HK-2 (cell line): ENCODE measurements at regions not wholly inside any gene's neighbourhood (a gene's known extent, or its start where the extent isn't known, plus 50 kb on each side); places are given as distances from the start of the nearest gene placed in this dataset.
"Not testable (repeated sequence)": the region's sequence is repeated elsewhere in the genome, so short reads cannot be mapped to it uniquely, and the experiment has no call there.

Experiments
- DNase-seq: peaks from one replicate; pipeline ENCODE4 v3.0.0-alpha.2; 2018; ENCODE audit not compliant: unreplicated experiment

DNA sequence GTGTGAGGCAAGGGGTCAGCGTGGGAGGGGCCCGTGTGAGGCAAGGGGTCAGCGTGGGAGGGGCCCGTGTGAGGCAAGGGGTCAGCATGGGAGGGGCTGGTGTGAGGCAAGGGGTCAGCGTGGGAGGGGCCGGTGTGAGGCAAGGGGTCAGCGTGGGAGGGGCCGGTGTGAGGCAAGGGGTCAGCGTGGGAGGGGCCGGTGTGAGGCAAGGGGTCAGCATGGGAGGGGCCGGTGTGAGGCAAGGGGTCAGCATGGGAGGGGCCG, 119.2 kb downstream of the SEPTIN14 start:
- DNase-seq, result not testable (repeated sequence)

DNA sequence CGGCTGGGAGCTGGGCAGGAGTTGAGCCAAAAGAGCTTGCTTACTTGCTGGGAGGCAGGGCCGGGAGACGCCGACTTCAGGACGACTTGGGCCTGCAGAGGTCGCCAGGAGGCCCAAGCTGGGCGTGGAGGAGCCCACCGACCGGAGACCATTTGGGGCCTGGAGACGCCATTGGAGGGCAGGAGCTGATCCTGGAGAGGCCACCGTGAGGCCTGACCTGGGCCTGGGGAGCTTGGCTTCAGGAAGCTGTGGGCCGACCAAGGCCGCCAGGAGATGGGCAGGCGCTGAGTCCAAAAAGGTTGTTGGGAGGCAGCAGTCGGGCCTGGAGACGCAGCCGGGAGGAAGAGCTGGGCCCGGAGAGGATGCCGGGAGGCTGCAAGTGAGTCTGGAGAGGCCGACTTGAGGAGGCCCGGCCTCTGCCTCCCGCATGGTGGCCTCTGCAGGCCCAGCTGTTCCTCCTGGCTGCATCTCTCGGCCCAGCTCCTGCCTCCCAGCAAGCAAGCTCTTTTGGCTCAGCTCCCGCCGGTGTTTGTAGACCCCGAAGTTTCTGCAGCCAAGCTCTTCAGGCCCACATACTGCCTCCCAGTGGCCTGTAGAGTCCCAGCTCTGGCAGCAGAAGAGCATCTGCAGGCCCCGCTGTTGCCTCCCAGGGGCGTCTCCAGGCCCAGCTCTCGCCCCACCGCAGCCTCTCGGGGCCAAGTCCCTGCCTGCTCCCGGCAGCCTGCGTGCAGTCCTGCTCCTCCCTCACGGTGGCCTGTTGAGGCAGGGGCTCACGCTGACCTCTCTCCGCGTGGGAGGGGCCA, 119.7 kb downstream of the SEPTIN14 start:
- DNase-seq, result not testable (repeated sequence)

DNA sequence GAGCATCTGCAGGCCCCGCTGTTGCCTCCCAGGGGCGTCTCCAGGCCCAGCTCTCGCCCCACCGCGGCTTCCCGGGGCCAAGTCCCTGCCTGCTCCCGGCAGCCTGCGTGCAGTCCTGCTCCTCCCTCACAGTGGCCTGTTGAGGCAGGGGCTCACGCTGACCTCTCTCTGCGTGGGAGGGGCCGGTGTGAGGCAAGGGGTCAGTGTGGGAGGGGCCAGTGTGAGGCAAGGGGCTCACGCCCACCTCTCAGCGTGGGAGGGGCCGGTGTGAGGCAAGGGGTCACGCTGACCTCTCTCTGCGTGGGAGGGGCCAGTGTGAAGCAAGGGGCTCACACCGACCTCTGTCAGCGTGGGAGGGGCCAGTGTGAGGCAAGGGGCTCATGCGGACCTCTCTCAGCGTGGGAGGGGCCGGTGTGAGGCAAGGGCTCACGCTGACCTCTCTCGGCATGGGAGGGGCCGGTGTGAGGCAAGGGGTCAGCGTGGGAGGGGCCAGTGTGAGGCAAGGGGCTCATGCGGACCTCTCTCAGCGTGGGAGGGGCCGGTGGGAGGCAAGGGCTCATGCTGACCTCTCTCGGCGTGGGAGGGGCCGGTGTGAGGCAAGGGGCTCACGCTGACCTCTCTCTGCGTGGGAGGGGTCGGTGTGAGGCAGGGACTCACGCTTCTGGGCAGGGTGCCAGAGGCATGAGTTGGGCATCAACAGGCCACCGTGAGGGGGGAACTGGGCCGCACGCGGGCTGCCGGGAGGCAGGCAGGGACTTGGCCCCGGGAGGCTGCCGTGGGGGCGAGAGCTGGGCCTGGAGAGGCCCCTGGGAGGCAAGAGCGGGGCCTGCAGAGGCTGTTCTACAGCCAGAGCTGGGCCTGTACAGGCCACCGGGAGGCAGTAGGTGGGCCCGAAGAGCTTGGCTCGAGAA, 120.6 kb downstream of the SEPTIN14 start:
- not testable (repeated sequence) for DNase-seq

DNA sequence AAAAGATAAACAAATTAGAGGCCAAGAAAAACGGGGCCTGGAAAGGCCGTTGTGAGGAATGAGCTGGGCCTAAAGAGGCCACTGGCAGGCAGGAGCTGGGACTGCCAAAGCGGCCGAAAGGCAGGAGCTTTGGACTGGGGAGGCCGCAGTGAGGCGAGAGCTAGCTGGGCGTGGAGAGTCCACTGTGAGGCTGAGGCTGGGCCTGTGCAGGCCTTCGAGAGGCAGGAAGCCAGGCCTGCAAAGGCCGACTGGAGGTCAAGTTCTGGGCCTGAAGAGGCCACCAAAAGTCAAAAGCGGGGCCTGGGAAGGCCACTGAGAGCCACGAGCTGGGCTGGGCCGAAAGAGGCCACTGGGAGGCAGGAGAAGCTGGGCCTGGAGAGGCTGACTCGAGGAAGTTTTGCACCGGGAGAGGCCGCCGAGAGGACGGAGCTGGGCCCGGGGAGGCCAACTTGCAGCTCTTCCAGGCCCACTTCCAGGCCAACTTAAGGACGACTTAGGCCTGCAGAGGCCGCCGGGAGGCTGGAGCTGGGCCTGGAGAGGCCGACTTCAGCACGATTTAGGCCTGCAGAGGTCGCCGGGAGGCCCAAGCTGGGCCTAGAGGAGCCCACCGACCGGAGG, 121.8 kb downstream of the SEPTIN14 start:
- DNase-seq, result not testable (repeated sequence)

DNA sequence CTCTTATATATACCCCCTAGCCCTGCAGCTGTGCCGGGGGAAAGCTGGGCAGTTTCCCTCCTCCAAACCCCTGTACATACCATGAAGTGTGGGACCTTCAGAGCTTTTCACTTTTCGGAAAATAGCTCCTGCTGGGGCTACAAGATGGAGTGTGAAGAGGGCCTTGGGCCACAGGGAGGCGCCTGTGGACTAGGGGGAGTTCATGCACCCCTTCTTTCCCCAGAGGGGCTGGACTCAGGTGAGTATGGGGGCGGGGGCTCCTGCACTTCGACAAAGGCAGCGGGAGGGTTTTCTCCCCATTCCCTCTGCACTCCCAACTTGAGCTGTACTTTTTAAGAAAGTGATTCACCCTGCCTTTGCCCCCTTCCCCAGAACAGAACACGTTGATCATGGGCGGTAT, 122.5 kb downstream of the SEPTIN14 start:
- DNase-seq, result not testable (repeated sequence)

DNA sequence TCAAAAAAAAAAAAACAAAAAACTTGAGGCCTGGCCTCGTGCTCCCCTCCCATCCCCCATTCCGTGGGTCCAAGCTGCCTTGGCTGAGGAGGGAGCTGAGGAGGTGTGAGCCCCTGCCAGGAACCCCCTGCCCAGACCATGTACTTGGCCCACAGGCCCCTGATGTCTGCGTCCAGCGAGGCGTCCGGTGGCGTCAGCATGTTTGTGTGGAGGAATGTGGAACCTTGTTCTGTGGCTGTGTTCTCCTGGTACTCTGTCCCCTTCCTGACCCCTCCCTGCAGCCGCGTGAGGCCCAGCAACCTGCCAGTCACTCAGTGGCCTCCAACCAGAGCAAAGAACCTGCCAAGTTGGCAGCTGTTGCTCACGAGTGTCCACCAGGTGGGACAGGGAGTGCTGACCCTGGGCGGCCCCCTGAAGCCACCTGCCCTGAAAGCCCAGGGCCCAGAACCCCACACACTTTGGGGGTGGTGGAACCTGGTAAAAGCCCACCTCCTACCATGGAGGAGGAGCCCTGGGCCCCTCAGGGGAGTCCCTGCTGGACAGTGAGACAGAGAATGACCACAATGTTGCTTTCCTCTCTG, 125.8 kb downstream of the SEPTIN14 start:
- DNase-seq, result not testable (repeated sequence)

DNA sequence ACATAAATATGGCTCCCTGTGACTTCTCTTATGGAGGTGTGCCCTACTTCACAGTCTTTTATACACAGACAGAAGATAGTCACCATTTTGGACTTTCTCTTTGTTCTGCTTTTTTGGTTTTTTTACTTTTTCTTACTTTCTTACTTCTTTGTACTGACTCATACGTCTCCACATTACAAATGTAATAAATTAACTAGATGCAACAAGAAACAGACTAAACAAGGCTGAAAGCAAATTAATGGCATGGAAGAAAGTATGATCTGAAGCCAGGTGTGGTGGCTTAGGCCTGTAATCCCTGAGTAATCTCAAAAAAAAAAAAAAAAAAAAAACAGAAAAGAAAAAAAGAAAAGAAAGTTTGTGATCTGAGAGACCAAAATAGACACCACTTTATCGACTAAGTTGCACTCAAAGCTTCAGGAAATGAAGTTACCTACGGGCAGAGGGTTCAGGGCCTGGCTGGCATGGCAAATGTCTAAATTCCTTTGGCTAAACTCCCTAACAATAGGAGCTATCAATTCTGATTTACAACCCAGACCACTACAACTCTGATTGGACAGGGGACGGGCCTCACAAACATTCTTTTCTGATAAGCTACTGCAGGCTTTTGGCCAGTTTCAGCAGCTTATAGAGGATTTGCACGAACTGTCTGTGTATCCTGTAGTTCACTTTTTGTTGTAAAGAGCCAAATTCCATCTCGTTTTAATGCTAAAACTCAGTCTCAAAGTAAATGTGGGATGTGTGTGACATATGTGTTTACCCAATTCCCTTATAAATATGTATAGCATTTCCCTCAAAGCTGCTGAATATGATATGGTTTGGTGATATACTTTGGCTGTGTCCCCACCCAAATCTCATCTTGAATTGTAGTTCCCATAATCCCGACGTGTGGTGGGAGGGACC, 129.1 kb downstream of the SEPTIN14 start:
- DNase-seq, result no peak

DNA sequence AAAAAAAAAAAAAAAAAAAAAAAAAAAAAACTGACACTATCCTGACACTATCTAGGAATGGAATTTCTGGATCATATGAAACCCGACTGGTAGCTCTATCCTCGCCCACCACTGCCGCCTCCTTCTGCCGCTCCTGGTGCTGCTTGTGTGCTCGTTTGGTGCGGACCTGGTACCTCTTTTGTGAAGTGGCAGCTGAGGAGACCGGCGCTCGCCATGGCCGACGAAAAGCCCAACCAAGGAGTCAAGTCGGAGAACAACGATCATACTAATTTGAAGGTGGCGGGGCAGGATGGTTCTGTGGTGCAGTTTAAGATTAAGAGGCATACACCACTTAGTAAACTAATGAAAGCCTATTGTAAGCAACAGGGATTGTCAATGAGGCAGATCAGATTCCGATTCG, 130.6 kb downstream of the SEPTIN14 start:
- DNase-seq, result no peak

DNA sequence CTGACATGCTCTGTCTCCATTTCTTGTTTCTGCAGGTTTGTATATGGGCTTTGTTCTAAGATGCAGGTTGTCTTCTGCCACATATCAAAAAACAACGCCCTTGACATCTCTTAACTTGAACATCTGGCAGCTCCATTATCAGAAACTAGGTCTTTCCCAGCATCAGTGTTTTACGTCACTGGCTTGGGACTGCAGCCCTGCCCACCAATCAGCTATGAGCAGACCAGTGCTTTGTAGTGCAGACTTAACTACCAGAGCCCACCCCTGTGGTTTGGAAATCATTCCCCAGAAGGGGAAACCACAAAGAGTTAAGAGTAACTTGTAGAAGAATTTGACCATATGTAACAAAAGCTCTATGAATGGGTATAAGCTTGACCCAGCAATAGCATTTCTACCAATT, 132.4 kb downstream of the SEPTIN14 start:
- DNase-seq, result no peak

DNA sequence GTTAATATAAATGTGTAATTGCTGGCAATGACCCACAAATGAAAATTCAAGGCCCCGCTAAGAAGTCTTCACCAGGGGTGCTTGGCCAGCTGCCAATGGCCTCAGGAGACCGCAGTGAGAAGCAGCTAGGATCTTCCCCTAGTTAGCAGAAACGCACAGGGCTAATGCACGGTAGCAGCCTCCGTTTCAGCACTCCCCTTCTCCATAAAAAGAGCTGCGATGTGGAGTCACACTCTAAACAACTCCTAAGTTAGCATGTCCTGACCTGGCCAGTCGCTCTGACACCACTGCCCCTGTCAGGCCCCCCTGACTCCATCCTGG, 139.0 kb downstream of the SEPTIN14 start:
- DNase-seq, result no peak

DNA sequence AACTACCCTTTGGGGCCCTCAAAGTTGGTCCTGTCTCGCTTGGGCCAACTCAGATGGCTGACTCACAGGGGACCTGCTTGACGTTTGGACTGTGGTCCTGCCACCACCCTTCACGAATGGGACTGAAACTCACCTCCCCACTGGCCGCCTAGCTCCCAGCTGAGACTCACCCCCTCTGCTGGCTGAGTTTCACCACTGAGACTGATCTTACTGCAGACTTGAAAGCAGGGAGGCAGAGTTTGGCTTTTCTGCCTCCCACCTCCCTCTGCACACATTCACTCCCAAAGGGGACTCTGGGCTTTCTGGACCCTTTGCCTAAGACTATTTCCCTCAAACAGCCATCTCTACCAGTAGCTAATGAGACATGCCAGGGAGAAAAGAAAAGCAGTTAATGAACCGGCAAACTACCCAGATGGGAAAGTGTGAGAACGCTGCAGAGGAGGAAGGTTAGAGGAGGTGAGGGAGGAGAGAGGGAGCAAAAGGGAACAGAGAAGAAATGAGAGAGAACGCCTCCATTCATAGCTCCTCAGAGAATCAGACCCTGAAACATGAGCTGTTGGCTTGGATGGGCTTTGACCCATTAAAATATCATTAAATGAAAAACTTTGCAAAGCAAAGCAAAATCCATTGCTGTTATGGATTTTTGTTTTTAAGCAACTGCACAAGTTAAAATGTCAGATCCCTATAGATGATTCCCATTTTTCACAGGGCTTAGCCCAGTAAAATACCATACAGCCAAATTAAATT, 139.5 kb downstream of the SEPTIN14 start:
- DNase-seq, result not testable (repeated sequence)

DNA sequence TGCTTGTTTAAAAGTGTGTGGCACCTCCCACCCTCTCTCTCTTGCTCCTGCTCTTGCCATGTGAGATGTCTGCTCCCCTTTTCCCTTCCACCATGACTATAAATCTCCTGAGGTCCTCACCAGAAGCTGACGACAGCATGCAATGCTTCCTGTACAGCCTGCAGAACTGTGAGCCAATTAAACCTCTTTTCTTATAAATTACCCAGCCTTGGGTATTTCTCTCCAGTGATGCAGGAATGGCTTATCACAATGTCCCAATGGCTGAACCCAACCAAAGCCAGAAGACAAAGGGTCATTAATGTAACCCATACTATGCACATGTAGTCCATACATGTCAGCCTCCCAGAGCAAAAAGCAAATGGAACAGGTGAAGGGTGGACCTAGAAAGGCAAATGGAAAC, 141.5 kb downstream of the SEPTIN14 start:
- not testable (repeated sequence) for DNase-seq

DNA sequence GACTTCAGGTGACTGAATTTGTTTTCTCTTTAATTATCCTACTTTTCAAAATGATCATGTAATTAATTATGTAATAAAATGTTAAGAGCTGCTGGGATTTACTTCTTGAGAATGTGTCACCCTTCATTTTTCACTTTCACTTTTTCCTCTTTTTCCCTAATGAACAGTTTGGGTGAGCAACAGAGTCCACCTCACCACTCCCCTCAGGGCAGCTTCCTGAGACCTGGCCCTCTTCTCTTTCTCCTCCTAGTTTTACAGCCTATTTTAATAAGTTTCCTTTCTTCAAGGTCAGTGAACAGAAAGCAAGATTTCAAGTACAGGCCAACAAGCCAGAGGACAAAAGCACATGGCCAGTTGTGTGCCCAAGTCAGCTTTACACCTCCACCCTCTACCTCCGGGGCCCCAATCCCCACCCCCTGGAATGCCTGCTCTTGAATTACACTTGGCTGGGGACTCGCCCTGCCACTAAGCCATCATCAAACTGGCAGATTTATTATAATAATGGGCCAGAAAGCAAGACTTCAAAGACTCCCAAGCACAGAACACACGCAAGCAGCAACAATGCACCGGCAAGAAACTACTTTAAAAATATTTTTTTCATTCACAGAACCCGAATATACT, 143.1 kb upstream of the VOPP1 start:
- not testable (repeated sequence) for DNase-seq

DNA sequence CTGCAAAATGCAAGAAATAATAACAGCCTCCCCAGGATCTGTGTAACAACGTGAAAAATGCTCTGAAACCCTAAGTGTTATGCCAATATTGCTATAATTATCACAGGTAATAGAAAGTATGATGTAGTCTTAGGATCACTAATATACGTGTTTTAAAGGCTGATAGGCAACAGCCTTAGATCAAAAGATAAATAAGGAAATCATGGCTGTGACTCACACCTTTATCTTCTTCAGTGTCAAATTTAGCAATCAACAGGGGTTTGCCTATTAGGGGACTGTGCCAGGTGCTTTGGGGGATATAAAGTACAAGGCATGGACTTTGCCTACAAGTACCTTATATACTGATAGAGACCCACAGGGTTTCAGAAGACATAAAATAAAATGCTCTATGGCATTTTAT, 142.1 kb upstream of the VOPP1 start:
- DNase-seq, result not testable (repeated sequence)

DNA sequence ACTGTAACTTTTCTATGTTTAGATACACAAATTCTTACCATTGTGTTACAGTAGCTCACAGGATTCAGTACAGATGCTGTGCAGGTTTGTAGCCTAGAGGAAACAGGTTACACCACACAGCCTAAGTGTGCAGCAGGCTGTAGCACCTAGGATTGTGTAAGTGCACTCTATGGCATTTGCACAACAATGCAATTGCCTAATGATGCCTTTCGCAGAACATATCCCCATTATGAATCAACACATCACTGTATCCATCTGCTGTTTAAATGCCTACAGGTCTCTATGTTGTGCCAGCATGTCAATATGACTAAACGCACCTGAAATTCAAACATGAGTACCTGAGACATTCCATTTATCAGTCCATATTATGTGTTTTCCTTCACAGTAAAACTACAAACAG, 138.0 kb upstream of the VOPP1 start:
- DNase-seq, result not testable (repeated sequence)

DNA sequence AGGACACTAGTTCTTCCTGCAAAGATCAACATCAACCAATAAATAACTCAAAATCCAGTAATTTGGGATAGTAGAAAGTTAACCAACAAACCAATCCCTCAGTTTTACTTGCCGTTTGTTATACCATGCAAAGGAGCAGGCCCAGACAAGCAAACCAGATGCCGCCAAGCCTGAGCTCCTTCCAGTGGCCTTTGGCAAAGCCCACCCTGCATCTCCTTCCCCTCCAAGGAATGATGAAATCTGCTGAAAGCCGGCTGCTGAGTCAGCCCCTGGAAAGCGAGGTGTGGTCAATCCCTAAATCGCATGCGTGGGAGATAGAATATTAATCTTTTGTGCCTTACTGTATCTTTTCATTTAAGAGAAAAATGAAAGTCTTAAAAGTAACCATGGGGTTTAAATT, 135.7 kb upstream of the VOPP1 start:
- not testable (repeated sequence) for DNase-seq

DNA sequence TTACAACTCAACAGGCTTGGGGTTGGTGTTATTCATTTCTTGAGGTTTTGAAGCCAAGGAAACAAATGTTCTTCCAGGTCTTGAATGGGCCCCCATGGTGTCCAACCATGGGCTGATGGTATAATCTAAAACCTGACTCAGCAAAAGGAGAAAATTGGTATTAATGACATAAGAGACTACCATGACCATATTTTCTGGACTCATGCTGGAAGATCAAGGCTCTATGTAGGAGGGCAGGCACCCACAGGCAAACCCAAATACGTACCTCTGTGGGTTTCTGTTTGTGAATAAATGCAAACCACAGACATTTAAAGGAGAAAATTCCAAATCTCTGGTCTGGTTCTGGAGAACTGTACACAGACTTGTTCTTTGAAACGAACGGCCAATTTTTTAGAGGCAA, 135.1 kb upstream of the VOPP1 start:
- not testable (repeated sequence) for DNase-seq

DNA sequence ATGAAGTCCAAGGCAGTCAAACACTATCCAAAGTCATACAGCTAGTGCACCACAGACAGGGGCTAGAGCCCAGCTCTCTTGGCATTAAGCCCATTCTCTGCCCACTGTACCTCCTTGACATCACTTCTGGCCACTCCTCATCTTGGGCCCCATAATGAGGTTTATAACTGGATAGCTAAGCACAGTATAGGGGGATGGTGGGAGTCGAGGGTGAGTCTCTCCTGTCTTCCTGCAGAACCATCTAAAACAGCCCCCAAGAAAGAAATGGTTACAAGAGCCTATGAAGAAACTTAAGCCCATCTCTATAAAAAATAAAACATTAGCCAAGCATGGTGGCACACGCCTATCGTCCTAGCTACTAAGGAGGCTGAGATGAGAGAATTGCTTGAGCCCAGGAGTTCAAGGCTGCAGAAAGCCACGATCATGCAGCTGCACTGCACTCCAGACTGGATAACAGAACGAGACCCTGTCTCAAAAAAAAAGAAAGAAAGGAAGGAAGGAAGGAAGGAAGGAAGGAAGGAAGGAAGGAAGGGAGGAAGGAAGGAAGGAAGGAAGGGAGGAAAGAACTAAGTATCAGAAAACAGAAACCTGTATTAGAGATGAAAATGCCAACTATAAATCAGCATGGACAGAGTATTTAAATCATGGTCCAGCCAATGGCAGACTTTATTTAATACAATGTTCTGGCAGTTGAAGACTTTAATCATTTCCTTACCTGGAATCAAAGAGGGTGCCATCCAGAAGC, 134.3 kb upstream of the VOPP1 start:
- not testable (repeated sequence) for DNase-seq

DNA sequence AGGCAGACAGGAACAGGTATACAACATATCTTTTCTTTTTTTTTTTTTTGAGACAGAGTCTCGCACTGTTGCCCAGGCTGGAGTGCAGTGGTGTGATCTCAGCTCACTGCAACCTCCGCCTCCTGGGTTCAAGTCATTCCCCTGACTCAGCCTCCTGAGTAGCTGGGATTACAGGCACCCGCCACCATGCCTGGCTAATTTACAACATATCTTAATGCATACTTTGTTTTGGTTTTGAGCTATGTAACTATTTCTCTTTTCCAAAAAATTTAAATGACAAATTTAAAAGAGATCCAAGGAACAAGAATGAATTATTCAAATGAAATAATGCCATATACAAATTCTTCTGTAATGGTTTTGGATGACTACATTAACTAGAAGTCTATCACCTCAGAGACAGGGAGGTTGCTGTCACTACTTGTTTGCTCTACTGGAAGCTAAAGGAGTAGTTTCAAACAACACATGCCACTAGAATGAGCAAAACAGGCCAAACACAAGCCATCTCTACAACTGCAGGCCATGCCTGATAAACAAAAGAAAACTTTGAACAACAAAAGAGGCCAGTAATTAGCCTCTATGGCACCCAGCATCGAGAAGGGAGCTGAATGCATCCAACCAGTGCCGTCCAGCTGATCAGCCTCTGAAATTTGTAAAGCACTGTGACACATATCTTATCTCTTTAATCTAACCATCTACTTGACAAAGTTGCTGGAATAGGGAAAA, 133.6 kb upstream of the VOPP1 start:
- DNase-seq, result not testable (repeated sequence)
